ENCODE measurements at regions not wholly inside any gene's neighbourhood (a gene's known extent, or its start where the extent isn't known, plus 50 kb on each side); places are given as distances from the start of the nearest gene placed in this dataset.
A peak's percentile ranks its signal among the peaks of the same experiment; 100 is the strongest.

GRCh38 chr21:41678924-41679318 lies 87.9 kb downstream of the RIPK4 start:
- CTCF ChIA-PET, result interaction anchor here (0.9 to 1.4 kb wide), 2 partner anchors 8 to 100 kb away, joined by 3 read pairs; no protein-coding TSS in a partner anchor
- H3K36me3 ChIP-seq (ENCODE audit: control insufficient read depth, insufficient read depth, low read length), result no peaks in the 10 kb centered on the region
- POLR2A ChIA-PET, result no interaction called here
- H3K4me3 ChIP-seq (ENCODE audit: low read depth, low read length), result no peak overlapping the region
- DNase-seq (ENCODE audit: low read depth), result peak; percentile 91
- TF ChIP-seq CTCF (IDR thresholded peaks at IDR 0.05; ENCODE audit: insufficient read depth, low read depth, low read length), result no peak
- no peaks in the 10 kb centered on the region for H3K27me3 ChIP-seq (ENCODE audit: control insufficient read depth, insufficient read depth, low read length)

DNA sequence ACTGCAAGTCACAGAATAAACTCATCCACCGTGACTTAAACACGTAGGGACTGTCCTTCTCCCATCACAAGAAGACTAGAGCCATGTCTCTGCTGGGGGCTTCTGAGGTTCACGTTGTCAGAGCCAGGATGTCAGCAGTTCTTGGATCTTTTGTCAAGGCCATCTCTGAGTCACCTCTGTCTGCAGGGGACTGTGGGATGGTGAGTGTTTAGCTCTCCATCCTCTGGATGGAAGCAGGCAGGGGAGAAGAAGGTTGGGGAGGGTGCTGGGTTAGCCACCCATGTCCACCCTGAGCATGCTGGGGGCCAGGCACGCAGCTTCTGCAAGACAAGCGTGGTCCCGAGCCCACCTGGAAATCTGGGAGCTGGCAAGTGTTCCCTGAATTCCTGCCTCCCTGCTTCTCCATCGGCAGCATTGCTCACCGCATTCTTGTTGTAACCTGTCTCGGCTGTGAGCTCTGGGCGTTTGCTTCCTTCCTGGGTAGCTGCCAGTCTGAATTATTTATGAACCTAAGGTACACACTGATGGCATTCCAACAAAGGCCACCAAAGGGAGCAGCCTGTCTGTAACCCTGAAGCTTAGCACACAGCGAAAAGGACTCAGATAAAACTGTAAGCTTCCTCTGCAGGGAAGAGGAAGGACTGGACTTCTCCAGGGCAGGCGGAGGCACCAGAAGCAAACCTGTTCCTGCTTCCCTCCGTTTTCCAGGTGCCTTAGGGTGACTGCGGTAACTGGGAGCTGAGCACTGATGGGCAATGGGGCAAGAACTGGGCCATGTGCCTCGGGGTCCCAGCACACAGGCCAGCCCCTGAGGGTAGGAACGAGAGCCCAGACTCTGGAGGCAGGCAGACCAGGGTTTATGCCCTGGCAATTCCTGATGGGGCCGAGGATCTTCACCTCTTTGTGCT lies 88.6 kb downstream of the RIPK4 start:
- no peaks in the 10 kb centered on the region for H3K36me3 ChIP-seq (ENCODE audit: control insufficient read depth, insufficient read depth, low read length)
- TF ChIP-seq CTCF (IDR thresholded peaks at IDR 0.05; ENCODE audit: insufficient read depth, low read depth, low read length), result no peak
- no peak overlapping the region for H3K4me3 ChIP-seq (ENCODE audit: low read depth, low read length)
- H3K27me3 ChIP-seq (ENCODE audit: control insufficient read depth, insufficient read depth, low read length), result no peaks in the 10 kb centered on the region
- no peak for DNase-seq (ENCODE audit: low read depth)
- POLR2A ChIA-PET, result no interaction called here
- CTCF ChIA-PET, result interaction anchor here (0.9 to 1.4 kb wide), 3 partner anchors 9 to 100 kb away, joined by 3 read pairs; no protein-coding TSS in a partner anchor

- no peak for DNase-seq (ENCODE audit: low read depth)
- Histone ChIP-seq H3K4me3 (ENCODE audit: low read depth, low read length) (no peak overlapping the region), H3K36me3 (ENCODE audit: control insufficient read depth, insufficient read depth, low read length) (no peaks in the 10 kb centered on the region), H3K27me3 (ENCODE audit: control insufficient read depth, insufficient read depth, low read length) (no peaks in the 10 kb centered on the region)
- no peak for TF ChIP-seq CTCF (IDR thresholded peaks at IDR 0.05; ENCODE audit: insufficient read depth, low read depth, low read length)
- ChIA-PET POLR2A (no interaction called here), CTCF (interaction anchor here (1.0 to 1.4 kb wide), 2 partner anchors 10 to 13 kb away, joined by 3 read pairs; no protein-coding TSS in a partner anchor)
Measured at GRCh38 chr21:41677671-41678015, 89.2 kb downstream of the RIPK4 start.

- no peak for DNase-seq (ENCODE audit: low read depth)
- TF ChIP-seq CTCF (IDR thresholded peaks at IDR 0.05; ENCODE audit: insufficient read depth, low read depth, low read length), result no peak
- POLR2A ChIA-PET, result interaction anchor here (0.6 kb wide), 1 partner anchor 31 kb away, joined by 3 read pairs; no protein-coding TSS in a partner anchor
- Histone ChIP-seq H3K4me3 (ENCODE audit: low read depth, low read length) (no peak overlapping the region), H3K36me3 (ENCODE audit: control insufficient read depth, insufficient read depth, low read length) (no peaks in the 10 kb centered on the region), H3K27me3 (ENCODE audit: control insufficient read depth, insufficient read depth, low read length) (no peaks in the 10 kb centered on the region)
- CTCF ChIA-PET, result interaction anchor here (2.5 kb wide), 1 partner anchor 63 kb away, joined by 7 read pairs; no protein-coding TSS in a partner anchor
Measured at GRCh38 chr21:41676198-41676597, 90.7 kb downstream of the RIPK4 start.

DNA sequence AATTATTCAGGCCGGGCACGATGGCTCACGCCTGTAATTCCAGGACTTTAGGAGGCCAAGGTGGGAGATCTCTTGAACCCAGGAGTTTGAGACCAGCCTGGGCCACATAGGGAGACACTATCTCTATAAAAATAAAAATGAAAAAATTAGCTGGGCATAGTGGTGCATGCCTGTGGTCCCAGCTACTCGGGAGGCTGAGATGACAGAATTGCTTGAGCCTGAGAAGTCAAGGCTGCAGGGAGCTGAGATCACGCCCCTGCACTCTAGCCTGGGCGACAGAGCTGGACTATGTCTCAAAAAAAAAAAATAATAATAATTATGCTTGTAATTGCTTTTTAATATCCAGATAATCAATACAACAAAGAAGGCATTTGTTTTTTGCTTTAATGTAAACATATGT lies 91.3 kb downstream of the RIPK4 start:
- H3K4me3 ChIP-seq (ENCODE audit: low read depth, low read length), result no peak overlapping the region
- ChIA-PET CTCF (interaction anchor here (1.9 to 2.5 kb wide), 2 partner anchors 9 to 63 kb away, joined by 7 to 8 read pairs; no protein-coding TSS in a partner anchor), POLR2A (interaction anchor here (0.6 kb wide), 1 partner anchor 31 kb away, joined by 3 read pairs; no protein-coding TSS in a partner anchor)
- no peaks in the 10 kb centered on the region for H3K36me3 ChIP-seq (ENCODE audit: control insufficient read depth, insufficient read depth, low read length)
- H3K27me3 ChIP-seq (ENCODE audit: control insufficient read depth, insufficient read depth, low read length), result no peaks in the 10 kb centered on the region; the same call in 1 of the 2 replicates
- no peak for DNase-seq (ENCODE audit: low read depth)
- TF ChIP-seq CTCF (IDR thresholded peaks at IDR 0.05; ENCODE audit: insufficient read depth, low read depth, low read length), result no peak
